HG03064 (cell line): ENCODE measurements at regions not wholly inside any gene's neighbourhood (a gene's known extent, or its start where the extent isn't known, plus 50 kb on each side); places are given as distances from the start of the nearest gene placed in this dataset.

Source experiments
- ATAC-seq: cut with Tn5 transposase; IDR thresholded peaks from one replicate; pipeline ENCODE4 v1.9.1; 2021; ENCODE audit warnings: low read depth; ENCODE audit not compliant: unreplicated experiment

DNA sequence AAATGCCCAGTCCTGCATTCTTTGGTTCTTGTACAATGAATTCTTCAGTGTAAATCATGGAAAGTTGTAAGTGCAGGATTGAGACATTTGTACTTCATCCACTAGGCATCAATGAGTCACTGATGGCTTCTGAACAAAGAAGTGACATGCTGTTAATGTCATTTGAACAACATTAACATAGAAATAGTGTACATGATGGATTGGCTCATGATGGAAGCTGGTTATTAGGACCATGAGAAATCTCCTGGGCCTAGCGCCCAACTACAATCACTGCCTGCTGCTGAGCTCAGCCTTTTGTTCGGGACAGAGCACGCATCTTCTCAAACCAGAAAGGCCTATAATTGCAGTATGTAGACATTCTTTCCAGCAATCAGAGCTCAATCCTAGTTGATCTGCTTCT is 316.8 kb upstream of the TSHZ2 start:
- no peak for ATAC-seq

DNA sequence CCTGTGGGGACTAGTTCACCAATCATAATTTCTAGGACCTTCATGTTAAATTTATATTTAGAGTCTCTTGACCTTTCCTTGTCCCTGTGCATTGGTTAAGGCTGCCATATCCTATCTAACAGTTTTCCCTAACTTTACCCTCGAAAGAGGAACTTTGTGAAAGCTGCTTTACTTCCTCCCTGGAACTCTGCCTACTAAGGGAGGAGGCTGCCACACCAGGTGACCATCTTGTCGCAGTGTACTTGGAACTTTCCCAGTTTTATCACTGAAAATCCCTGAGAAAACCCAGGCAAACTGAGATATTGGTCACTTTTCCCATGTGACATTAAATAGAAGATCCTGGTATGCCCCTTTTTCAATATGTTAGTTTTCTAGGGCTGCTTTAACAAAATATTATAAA is 317.6 kb upstream of the TSHZ2 start:
- no peak for ATAC-seq

GRCh38 chr20:52652271-52652670 is 319.9 kb upstream of the TSHZ2 start:
- ATAC-seq, result no peak

GRCh38 chr20:52649727-52650126 is 322.4 kb upstream of the TSHZ2 start:
- no peak for ATAC-seq

GRCh38 chr20:52645822-52646221 is 326.3 kb upstream of the TSHZ2 start:
- ATAC-seq, result no peak

DNA sequence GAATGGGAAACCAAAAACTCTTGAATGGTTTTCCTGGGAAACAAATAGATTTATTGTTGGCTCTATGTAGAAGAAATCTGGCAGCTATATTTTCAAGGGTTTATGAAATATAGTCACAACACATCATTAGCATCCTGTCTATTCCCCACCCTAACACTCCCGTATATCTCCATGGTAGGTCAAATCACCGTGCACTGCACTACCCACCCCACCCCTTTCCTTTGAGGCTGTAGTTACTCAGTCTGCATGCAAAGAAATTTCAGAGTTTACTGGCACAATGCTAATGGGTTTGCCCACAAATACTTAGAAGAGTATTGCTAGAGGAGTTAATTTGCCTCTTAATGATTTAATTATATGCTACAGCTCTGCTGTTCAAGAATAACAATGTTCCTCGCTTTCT is 329.1 kb upstream of the TSHZ2 start:
- no peak for ATAC-seq

DNA sequence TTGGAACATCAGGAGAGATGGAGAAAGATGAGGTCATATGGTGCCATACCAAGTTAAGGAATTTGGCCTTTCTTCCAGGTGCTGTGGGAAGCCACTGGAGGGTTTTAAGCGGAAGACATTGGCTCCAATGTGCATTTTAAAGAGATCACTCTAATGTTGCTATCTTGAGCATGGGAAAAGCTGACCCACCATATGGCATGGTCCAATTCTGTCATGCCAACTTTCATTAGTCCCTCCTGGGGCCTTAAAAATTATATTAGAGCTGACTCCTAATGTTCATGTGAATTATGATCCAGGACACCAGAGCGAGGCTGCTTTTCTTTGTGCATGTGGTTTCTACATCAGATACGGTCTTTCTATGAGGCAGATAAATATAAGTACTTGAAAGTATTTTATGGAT is 335.0 kb upstream of the TSHZ2 start:
- ATAC-seq, result no peak

- no peak for ATAC-seq
These were observed 340.7 kb upstream of the TSHZ2 start for GRCh38 chr20:52631469-52631868.

GRCh38 chr20:52630138-52630537 is 342.0 kb upstream of the TSHZ2 start:
- ATAC-seq, result no peak

GRCh38 chr20:52624281-52624680 is 347.9 kb upstream of the TSHZ2 start:
- ATAC-seq, result no peak

- no peak for ATAC-seq
These were observed 350.1 kb upstream of the TSHZ2 start for GRCh38 chr20:52622081-52622480.

- no peak for ATAC-seq
These were observed 350.8 kb upstream of the TSHZ2 start for GRCh38 chr20:52621401-52621800.

GRCh38 chr20:52619671-52620070 is 352.5 kb upstream of the TSHZ2 start:
- ATAC-seq, result no peak

DNA sequence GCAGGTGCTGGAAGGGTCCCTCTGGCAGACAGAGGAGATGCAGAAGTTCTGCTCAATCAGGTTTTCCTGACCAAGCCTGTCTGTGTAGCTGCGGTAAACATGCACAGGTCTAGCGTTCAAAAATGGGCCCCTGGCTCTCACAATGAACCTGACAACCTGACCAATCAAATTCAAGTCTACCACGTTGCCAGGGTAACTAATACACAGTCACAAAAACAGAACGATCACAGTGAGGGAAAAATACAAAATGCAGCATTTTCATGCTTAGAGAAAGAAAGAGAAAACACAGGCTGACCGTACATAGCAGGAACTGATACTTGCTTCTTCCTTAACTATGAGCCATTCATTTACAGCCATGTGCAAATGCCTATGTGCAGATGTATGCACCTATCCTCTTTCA is 353.1 kb upstream of the TSHZ2 start:
- no peak for ATAC-seq

DNA sequence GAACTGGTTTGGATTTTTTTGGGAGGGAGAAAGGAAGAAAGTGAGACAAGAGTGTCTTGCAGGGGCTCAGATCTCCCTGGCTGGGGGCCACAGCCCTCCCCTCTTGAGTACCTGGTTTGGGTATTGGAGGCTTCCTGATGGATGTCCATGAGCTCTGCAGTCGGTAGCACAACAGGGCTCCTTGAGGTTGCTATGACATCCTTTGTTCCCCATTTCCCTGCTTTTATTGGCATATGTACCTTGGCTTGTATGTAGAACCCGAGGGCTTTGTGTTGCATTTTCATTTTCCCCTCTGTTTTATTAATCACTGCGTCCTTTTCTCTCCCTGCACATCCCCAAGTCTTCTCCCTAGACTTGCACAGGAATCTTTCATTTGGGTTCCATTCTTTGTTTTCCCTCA is 355.5 kb upstream of the TSHZ2 start:
- ATAC-seq, result no peak

GRCh38 chr20:52614051-52614863 is 357.9 kb upstream of the TSHZ2 start:
- no peak for ATAC-seq

GRCh38 chr20:52612046-52612632 is 360.0 kb upstream of the TSHZ2 start:
- ATAC-seq, result no peak

DNA sequence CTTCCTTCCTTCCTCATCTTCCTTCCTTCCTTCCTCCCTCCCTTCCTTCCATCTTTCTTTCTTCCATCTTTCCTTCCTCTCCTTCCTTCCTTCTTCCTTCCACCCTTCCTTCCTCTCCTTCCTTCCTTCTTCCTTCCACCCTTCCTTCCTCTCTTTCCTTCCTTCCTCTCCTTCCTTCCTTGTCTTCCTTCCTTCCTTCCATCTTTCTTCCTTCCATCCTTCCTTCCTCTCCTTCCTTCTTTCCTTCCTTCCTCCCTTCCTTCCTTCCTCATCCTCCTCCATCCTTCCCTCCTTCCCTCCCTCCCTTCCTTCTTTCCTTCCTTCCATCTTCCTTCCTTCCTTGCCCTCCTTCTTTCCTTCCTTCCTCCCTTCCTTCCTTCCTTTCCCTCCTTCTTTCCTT is 361.4 kb upstream of the TSHZ2 start:
- ATAC-seq, result no peak

GRCh38 chr20:52601295-52601971 is 370.7 kb upstream of the TSHZ2 start:
- ATAC-seq, result no peak

- no peak for ATAC-seq
These were observed 375.9 kb upstream of the TSHZ2 start for GRCh38 chr20:52596256-52596655.

DNA sequence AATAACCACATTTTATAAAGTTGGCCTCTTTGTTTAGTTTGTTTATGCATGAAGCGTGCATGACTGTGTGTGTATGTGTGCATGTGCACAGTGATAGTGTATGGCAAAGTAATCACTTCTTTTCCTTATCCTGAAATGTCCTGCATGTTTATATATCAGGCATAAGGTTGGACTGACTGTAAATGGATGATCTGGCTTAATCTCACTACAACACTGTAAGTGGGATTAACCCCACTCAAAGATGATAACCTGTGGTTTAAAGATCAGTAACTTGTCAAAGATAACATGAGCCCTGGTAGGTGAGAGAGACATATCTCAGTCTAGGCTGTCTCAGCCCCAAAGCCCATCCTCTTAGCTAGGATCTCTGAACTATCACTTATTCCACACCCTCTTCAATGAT is 376.6 kb upstream of the TSHZ2 start:
- no peak for ATAC-seq

DNA sequence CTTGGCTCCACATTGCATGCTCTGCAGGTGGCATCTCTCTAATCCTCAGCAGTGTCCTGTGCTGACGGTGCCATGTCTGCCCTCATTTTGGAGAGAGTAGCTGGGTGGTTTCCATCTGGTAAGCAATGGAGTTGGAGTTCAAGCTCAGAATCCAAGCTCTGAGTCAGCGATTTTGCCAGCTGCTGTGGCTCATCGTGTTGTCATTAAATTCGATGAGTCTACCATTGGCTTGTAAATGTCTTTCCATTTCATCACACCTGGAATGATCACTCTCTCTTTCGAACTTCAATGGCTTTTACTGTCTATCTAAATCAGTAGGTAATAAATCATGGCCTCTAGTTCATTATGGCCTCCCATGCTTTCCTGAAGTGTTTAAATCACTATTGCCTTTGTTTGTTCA is 378.5 kb upstream of the TSHZ2 start:
- ATAC-seq, result no peak
